Left ventricle myocardium superior (tissue), 1 donor: ENCODE measurements at regions not wholly inside any gene's neighbourhood (a gene's known extent, or its start where the extent isn't known, plus 50 kb on each side); places are given as distances from the start of the nearest gene placed in this dataset.
"Not testable (repeated sequence)": the region's sequence is repeated elsewhere in the genome, so short reads cannot be mapped to it uniquely, and the experiment has no call there.

Experiments
- ATAC-seq: fragments of 200-7000 bp; cut with Tn5 transposase; one replicate; pipeline ENCODE4 v1.9.1; 2020; ENCODE audit warnings: mild to moderate bottlenecking, moderate library complexity
- DNase-seq: peaks from one replicate; pipeline ENCODE4 v3.0.0-alpha.2; 2020
- intact Hi-C: fragments of 100-400 bp; cut with micrococcal nuclease; formaldehyde crosslinking; loops from one replicate; pipeline ENCODE4 v1.11.0; 2022
- donor health status: DM: no; HTN: yes; CAD: no; lungs with severe emphysema.

DNA sequence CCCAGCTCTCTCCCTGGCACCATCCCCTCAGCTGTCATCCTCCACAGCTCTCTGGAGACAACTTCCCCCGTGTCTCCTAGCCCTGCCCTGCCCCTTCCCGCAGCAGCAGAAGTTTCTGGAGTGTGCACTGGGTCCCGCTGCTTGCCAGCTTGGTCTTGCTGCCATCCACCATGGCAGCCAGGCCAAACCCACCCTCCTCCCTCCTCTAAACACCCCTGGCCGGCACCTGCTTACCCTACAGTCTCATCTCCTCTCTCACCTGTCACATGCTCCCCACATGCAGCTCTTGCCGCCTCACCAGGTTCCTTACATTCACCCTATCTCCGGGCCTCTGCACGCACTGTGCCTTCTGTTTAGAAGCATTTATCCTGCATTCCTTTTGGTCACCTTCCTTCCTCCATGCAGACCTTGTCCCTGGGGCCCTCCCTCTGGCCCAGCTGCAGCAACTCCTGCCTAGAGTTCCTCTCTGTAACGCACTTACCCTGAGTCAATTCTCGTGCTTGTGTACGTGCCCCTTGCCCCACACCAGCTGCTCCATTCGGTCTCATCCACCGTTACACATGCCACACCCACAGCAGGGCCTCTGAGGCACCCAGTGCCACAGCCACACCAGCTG is 93.9 kb upstream of the RET start:
- ATAC-seq (no peak), DNase-seq (no peak)
- intact Hi-C loops: no loop called here

DNA sequence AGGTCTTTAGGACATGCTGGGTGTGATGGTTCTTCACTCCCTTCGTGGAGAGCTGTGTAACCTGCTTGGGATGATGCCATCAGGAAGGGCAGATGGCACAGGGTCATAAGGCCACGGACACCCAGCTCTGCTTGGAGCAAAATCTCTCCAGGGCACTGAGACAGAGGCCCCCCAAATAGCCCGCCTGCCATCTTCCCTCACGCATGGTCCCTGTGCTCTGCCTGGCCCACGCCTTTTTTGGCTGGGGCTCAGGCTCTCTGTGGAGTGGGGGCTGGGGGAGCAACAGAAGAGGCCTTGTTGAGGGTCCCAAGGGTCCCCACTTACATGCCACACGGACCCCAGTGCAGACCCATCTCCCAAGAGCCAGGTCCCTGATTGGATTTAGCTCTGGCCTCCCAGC is 93.3 kb upstream of the RET start:
- ATAC-seq: no peak
- DNase-seq: no peak
- intact Hi-C loops: no loop called here

DNA sequence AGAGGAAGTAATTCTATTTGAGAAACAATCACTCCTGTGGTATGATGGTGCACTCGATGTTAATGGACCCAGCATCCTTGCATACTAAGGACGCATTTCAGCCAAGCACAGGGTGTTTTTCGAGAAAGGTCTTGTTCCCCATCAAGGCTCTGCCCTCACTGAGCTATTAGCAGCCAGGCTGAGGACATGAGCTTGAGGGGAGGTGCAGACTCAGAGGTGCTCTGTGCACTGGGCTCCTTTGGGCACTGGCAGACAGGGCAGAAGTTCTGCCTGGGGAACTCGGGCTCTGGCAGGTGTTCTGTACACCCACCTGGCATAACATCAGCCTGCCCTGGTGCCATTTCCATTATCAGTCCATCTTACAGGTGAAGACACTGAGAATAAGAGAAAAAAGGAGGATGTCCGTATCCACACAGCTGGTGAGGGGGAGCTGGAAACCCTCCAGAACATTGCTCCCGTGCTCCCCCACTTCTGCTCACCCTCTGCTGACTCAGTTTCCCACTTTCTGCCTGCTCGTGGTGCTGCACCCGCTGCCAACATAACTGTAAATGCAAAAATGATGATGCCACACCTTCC is 92.7 kb upstream of the RET start:
- no peak for ATAC-seq
- DNase-seq: no peak
- intact Hi-C loops: no loop called here

DNA sequence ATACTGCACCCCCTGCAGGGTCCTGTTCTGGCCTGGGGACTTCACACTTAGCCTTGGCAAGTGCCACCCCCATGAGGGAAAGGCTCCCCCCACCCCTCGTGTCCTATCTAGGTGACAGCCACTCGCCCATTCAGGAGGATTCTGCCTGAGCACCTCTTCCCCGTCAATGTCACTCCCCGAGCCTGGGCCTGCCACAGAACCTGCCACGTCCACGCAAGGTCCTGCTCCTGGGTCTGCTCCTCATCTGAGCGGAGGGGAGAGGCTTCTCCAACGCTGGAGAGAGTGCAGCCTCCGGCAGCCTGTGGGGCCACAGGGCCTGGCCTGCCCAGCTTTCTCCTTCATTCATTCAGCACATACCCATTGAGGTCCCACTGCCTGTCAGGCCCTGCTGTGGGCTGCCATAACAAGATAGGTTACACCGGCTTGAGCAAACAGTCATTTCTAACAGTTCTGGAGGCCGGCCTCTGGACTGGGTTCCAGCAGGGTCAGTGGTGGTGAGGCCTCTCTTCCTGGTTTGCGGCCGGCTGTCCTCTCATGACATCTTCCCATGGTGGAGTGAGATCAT is 92.0 kb upstream of the RET start:
- DNase-seq: no peak
- intact Hi-C loops: no loop called here

DNA sequence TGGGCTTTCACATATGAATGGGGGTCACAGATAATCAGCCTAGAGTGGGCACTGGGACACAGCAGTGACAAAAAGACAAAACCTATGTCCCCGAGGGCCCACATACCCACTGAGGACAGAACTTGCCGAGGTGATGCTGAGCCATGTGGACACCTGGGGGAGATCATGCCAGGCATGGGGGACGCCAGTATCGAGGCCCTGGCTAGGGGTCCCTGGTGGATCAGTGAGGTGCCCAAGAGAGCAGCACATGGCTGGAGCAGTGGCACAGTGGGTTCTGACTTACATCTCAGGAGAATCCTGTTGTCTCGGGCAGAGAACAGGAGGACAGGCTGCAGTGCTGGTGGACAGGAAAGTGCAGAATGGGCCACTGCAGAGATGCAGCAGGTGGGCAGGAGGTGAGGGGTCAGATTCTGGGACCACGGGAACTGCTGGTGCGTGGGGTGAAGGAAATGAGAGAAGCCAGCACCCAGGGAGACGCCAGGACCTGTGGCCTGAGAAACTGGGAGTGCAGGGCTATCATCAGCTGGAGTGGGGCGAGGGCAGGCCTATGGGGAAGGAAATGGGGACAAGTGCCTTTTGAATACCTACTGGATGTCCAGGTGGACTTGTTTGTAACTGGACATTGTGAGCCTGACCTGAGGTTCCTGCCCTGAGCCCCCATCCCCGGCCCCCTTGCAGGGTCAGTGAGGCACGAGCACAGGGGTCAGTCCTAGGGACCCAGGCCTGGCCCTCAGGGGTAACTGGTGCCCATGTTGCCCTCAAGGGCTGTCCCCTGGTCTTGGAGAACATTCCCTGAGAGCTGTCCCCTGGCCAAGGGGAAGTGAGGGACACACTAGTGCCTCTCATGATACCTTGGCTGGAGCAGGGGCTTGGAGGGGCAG is 91.2 kb upstream of the RET start:
- DNase-seq (no peak), ATAC-seq (no peak)
- intact Hi-C loops: no loop called here

More for the DNA sequence above, 92.0 kb upstream of the RET start:
- no peak for ATAC-seq

DNA sequence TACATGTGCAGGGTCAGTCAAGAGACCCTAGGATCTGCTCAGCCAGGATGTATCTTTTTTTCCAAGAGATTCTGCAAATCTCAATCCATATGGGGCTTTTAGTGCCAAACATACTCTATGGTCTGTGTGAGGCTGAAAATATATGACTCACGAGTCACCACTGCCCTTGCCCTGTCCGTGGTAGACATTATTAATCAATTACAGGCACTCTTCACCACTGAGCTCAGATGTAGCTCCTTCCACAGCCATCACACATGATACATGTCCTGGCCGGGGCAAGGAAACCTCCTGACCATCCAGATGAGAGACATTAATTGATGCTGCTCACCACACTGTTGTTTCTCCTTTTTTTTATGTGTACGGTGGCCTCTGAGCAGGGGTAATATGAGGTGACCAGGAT is 90.2 kb upstream of the RET start:
- DNase-seq: no peak
- ATAC-seq: no peak
- intact Hi-C loops: no loop called here

DNA sequence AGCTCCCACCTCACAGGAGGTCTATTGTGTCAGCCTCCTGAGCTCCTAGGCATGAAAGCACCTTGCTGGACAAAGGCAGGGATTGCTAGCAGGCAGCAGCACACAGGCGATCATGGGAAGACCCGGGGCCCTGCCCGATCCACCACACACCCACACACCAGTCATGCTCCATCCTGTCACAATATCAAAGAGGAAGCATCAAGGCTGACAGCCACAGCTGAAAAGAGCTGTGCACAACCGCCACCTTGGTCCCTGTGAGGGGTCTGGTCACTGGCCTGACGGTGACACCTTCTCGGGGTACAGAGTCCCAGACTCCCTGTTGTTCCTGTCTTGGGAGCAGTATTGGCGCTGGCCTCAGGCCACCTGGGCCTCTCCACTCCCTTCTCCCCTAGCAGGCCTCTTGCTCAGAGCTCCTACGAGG is 89.7 kb upstream of the RET start:
- intact Hi-C loops: no loop called here
- no peak for DNase-seq
- ATAC-seq: no peak

DNA sequence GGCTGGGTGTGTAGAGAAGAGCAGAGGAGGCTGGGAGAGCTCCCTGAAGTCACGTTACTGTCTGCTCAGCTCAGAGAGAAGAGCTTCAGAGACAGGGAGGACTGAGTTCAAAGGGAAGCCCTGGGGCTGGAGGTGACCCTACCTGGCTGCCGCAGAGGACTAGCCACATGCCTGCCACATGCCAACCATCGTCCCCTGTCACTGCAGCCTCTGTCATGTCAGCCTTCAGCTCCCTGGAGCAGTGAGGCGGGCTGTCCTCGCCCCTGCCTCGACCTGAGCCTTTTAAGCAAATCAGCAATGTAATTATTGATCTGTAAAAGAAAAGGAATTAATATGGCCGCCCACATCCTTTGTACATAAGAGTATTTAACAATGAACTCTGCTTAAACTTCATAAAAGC is 89.3 kb upstream of the RET start:
- intact Hi-C loops: no loop called here

DNA sequence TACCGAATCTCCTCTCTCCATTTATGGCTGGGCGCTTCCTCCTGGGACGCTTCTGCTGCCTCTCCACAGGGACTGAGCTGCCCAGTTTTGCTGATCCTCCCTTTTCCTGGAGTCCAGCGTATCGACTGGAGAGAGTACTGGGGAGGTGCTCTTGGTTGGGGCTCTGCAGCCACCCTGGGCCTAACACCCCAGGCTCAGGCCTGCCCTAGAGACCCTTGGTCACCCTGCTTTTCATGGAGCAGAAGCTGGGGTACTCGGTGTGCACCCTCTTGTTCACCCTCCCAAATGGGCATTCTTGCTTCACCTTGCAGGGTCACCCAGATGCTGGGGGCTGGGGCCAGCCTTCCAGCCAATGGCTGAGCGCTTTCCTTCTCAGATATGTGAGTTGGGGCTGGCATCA is 88.8 kb upstream of the RET start:
- intact Hi-C loops: no loop called here
- ATAC-seq: no peak
- no peak for DNase-seq

More for the DNA sequence above, 89.3 kb upstream of the RET start:
- ATAC-seq (no peak), DNase-seq (no peak)

DNA sequence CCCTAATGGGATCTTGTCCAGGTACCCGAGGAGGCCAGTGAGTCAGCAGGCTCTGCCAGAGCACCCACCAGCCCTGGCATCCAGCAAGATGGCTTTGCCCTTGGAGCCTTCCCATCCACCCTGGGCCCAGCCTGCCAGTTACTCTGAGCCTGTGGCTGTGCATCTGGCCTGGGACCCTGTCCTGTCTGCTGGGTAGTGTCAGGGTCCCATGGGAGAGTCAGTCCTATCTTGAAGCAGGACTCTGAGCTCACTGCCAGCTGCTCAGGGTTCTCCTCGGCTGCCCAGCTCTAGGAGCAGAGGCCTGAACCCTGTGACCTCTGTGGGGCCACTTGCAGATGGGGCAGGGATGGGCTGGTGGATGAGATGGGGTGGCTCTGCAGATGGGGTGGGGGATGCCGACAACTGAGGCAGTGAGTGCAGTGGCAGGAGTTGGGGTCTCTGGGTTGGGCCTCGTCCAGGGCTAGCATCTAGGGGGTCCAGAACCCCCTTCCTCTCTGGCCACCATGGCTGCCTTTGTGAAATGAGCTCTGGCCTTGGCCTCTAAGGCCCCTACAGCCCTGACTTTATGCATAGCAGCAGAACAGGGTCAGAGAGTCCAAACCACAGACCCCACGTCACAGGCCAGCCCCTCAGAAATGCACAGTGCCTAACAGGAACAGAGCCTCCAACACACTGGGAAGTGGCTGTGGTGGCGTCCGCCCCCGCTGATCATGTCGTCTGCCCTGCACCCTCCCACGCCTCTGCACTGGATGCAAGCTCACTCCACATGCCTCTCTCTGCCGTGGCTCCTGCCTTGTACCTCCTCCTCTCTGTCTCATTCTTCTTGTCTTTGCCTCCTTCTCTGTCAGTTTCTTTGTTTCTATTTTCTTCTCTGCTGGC is 88.1 kb upstream of the RET start:
- intact Hi-C loops: no loop called here
- ATAC-seq: no peak
- DNase-seq: no peak

DNA sequence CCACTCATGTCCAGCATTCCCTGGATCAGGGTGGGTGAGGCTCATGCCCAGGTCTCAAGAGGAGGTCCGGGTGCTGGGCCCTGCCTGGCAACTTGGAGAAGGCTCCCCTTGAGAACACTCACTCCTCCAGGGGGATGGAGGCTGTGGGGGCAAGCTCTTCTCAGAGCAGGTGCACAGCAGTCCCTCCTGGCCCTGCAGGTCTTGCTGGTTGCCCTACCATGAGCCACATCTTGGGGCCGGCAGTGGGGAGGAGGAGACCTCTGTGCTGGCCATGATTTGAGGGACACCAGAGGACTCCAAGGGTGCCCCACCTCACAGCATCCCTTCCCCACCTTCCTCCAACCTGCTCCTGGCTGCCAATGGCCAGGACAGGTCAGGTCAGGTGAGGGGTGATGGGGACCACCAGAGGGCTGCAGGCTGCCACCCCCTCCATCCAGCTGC is 87.4 kb upstream of the RET start:
- intact Hi-C loops: no loop called here

DNA sequence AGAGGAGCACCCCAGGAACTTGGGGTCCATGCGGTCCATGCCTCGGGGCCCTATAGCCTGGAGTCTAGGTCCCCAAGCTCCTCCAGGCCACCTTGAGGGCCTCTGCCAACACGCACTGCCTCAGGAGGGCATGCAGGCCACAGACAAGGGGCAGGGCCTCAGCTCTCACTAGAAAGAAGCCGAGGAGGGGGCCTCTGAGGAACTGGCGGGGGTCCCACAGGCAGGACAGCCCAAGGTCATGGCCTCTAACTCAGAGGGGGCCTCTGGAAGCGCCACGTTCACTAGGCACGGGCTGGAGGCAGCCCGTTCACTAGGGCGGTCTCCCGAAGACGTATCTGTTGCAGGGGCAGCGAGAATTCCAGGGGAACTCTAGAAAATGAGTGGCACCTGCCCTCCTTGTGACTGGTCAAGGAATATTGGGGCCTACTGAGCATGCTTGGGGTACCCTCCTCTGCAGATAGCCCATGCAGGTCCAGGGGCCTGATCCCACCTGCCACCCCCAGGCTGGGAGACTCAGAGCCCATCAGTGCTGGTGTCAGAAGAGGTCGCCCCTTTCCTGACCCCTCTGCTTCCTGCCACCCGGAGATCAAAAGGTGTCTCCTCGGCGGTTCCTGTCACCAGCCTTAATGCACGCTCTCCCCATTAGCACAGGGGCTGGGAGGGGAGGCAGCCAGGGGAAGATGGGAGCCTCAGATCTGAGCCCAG is 86.7 kb upstream of the RET start:
- DNase-seq (no peak), ATAC-seq (no peak)
- intact Hi-C loops: no loop called here

More for the DNA sequence above, 87.4 kb upstream of the RET start:
- no peak for ATAC-seq
- DNase-seq: no peak

DNA sequence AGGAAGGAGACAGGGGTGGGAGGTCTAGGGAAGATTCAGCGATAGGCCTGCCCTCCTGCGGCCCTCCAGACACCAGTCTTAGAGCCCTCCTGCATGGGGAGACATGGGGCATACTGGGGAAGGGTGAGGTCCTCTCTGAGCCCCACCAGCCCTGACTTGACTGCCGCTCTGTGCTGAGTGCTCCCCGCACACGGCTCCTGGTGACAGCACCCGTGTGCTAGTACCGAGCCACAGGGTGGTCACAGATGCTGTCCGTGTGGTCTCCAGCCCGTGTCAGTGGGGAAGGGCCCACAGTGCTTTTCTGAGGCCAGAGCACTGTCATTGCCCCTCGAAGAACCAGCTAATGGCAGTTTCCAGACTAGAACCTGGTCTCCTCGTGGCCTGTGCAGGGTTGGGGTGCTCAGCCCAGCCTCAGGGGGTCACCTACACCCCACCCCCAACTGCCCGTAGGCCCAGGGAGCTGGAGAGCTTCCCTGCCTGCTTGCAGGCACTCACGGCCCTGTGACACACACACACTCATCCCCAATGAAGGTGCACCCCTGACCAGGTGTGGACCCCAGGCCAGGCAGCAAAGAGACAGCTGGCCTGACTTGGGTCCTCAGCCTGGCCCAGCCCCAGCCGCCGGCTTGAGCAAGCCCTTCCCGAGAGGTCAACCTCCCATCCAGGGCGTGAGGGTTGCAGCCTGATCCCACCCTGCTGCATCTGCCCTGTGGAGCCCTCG is 86.0 kb upstream of the RET start:
- DNase-seq: no peak
- ATAC-seq: no peak
- intact Hi-C loops: no loop called here

DNA sequence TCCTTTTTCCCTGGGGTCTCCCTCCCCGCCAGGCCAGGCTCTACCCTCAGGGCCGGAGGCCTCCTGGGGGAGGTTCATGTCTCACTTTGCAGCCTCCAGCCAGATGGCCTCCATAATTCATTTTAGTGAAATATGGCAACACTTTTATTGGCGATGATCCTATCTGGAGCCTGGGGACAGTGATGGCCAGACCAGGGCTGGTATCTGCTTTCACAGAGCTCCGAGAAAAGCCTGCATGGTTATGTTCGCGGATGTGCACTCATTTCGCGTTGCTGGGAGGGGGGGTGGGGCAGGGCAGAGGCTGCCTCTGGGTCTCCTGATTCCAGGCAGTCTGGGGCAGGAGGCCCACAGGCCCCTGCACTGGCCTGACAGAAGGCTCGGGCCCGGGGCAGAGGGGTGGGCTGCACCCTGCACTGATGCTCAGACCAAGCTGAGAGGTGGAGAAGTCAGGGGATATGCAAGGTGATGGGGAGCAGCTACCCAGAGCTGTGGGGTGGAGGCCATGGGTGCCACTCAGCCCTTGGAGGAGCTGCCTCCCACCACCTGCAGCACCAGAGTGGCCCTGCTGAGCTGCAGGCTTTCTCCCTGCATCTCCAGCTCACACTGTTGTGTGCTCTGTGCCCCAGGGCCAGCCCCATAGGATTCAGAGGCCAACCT is 85.3 kb upstream of the RET start:
- DNase-seq (no peak), ATAC-seq (no peak)
- intact Hi-C loops: no loop called here

DNA sequence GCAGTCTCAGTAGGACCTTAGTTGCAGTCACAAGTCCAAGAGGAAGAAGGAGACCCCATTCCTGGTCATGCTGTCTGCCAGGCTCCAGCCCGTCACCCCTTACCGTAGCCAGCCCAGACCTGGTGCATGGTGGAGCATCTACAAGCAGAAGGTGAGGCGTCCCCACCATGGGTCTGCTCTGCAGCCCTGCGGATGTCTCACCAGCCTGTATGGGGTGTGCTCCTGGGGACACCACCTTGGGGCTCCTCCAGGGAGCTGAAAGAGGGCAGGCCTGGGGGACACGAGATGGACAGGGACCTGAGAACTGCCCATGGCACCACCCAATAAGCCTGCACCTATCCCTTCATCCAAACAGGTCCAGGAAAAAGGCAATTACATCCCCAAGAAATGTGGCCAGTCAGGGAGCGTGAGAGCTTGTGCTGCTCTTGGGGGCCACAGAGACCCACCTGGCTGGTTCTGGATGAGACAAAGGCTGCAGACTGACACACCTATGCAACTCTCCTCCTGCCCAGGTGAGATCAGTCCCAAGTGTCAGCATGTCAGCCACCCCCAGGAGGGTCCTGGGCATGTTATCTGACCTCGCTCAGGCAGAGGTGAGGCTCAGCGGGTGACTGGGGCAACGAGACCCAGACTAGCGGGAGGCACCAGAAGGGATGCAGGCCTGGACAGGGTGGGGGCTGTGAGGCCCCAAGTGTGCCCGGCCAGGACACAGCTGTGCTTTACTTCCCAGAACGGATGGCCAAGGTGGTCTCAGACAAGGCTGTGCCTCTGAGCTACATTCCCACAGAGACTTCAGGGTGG is 84.5 kb upstream of the RET start:
- DNase-seq: no peak
- intact Hi-C loops: no loop called here
- ATAC-seq: no peak

DNA sequence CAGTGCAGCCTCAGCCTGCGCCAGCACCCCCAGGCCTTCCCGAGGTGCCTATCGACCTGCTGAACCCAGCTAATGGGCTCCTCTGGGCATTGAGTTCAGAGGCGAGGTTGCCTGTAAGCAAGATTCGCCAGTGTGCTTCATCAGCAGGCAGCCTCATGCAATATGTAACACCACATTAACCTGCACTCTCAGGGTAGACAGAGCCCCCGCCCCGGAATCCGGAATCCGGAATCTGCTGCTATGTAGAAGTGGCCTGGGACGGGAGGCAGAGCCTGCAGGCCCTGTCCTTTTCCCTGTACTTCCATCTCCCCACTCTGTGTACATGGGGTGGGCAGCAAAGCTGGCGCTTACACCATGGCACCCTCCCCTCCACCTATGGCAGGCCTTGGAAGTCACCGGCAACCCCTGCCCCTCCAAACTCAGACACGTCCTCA is 83.9 kb upstream of the RET start:
- DNase-seq (no peak), ATAC-seq (no peak)
- intact Hi-C loops: no loop called here

DNA sequence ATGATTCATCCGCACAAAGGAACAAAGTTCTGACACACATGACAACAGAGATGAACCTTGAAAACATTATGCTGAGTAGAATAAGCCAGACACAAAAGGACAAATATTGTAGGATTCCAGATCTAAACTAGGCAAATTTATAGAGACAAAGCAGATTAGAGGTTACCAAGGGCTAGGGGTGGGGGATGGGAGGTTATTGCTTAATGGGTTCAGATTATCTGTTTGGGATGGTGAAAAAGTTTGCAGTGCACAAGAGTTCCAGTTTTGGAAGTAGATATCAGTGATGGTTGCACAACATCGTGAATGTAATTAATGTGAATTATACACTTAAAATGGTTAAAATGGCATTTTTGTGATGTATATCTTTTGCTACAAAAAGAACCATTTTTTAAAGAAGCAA is 82.0 kb upstream of the RET start:
- DNase-seq, intact Hi-C loops, ATAC-seq: not testable (repeated sequence)
